Trophoblast cell (in vitro differentiated cells and primary cell): ENCODE measurements at regions not wholly inside any gene's neighbourhood (a gene's known extent, or its start where the extent isn't known, plus 50 kb on each side); places are given as distances from the start of the nearest gene placed in this dataset.

Experiments
- DNase-seq, 2 donors: peaks; one replicate each; pipeline ENCODE4 v3.0.0-alpha.2; 2016
- H2AFZ ChIP-seq: 2 replicates; pipeline ENCODE4 v1.6.1; 2013; ENCODE audit warnings: low read length, moderate library complexity, mild to moderate bottlenecking; ENCODE audit not compliant: insufficient read depth, poor library complexity
- H2AK5ac ChIP-seq: 2 replicates; pipeline ENCODE4 v1.6.1; 2013; ENCODE audit warnings: mild to moderate bottlenecking, low read length
- H2BK120ac ChIP-seq: 2 replicates; pipeline ENCODE4 v1.6.1; 2013; ENCODE audit warnings: low read length, mild to moderate bottlenecking, moderate library complexity; ENCODE audit not compliant: insufficient read depth, poor library complexity
- H2BK12ac ChIP-seq: 2 replicates; pipeline ENCODE4 v1.6.1; 2013; ENCODE audit warnings: mild to moderate bottlenecking, low read length, moderate library complexity
- H2BK5ac ChIP-seq: 2 replicates; pipeline ENCODE4 v1.6.1; 2013; ENCODE audit warnings: low read length, low read depth, moderate library complexity, mild to moderate bottlenecking; ENCODE audit not compliant: poor library complexity
- H3K14ac ChIP-seq: 2 replicates; pipeline ENCODE4 v1.6.1; 2013; ENCODE audit warnings: mild to moderate bottlenecking, low read length
- H3K18ac ChIP-seq: 2 replicates; pipeline ENCODE4 v1.6.1; 2013; ENCODE audit warnings: mild to moderate bottlenecking, low read length
- H3K23ac ChIP-seq: 2 replicates; pipeline ENCODE4 v1.6.1; 2013; ENCODE audit warnings: low read length
- H3K27ac ChIP-seq: 2 replicates; pipeline ENCODE4 v1.5.1; 2013; ENCODE audit warnings: low read depth, mild to moderate bottlenecking, inconsistent platforms, low read length, moderate library complexity
- H3K27me3 ChIP-seq: 2 replicates; pipeline ENCODE4 v1.6.1; 2013; ENCODE audit warnings: inconsistent platforms, mild to moderate bottlenecking, low read length, moderate library complexity; ENCODE audit not compliant: insufficient read depth
- H3K36me3 ChIP-seq, 2 experiments: 1 replicate in 1 of 2; 2 replicates in 1 of 2; pipeline ENCODE4 v1.6.1; 2013; ENCODE audit warnings: low read length in 2 of 2, mild to moderate bottlenecking in 2 of 2, moderate library complexity in 1 of 2; ENCODE audit not compliant: insufficient read depth in 2 of 2, control insufficient read depth in 1 of 2
- H3K4ac ChIP-seq: 2 replicates; pipeline ENCODE4 v1.6.1; 2013; ENCODE audit warnings: low read depth, mild to moderate bottlenecking, low read length, moderate library complexity
- H3K4me1 ChIP-seq, 2 experiments: 1 replicate in 1 of 2; 2 replicates in 1 of 2; pipeline ENCODE4 v1.6.1; 2013; ENCODE audit warnings: low read length in 2 of 2, mild to moderate bottlenecking in 2 of 2, moderate library complexity in 1 of 2; ENCODE audit not compliant: insufficient read depth in 2 of 2, control insufficient read depth in 1 of 2
- H3K4me2 ChIP-seq: 2 replicates; pipeline ENCODE4 v1.6.1; 2013; ENCODE audit warnings: inconsistent platforms, mild to moderate bottlenecking, low read length, moderate library complexity
- H3K4me3 ChIP-seq: 2 replicates; pipeline ENCODE4 v1.5.1; 2013; ENCODE audit warnings: mild to moderate bottlenecking, low read depth, low read length, inconsistent platforms
- H3K79me1 ChIP-seq: one replicate; pipeline ENCODE4 v1.6.1; 2013; ENCODE audit warnings: low read length
- H3K79me2 ChIP-seq: 2 replicates; pipeline ENCODE4 v1.6.1; 2013; ENCODE audit warnings: low read length, mild to moderate bottlenecking; ENCODE audit not compliant: control insufficient read depth, insufficient read depth, poor library complexity
- H3K9ac ChIP-seq: 2 replicates; pipeline ENCODE4 v1.6.1; 2013; ENCODE audit warnings: mild to moderate bottlenecking, low read length
- H3K9me3 ChIP-seq: 2 replicates; pipeline ENCODE4 v1.6.1; 2013; ENCODE audit warnings: low read depth, mild to moderate bottlenecking, control low read depth, inconsistent platforms, low read length; ENCODE audit not compliant: insufficient read depth
- H4K12ac ChIP-seq: 2 replicates; pipeline ENCODE4 v1.6.1; 2013; ENCODE audit warnings: low read depth, mild to moderate bottlenecking, low read length, moderate library complexity
- H4K8ac ChIP-seq: 2 replicates; pipeline ENCODE4 v1.6.1; 2013; ENCODE audit warnings: low read depth, mild to moderate bottlenecking, low read length, moderate library complexity
- H4K91ac ChIP-seq: one replicate; pipeline ENCODE4 v1.6.1; 2013; ENCODE audit warnings: low read depth, mild to moderate bottlenecking, low read length, moderate library complexity
- WGBS: extraction: QIAGEN DNeasy Blood & Tissue Kit; methylation state at CpG from one replicate; pipeline ENCODE4 v1.1.7; 2013; ENCODE audit warnings: missing lambda C conversion rate; ENCODE audit not compliant: insufficient read length, insufficient coverage; ENCODE audit errors: extremely low coverage; 5-methylcytosine and 5-hydroxymethylcytosine counted together

DNA sequence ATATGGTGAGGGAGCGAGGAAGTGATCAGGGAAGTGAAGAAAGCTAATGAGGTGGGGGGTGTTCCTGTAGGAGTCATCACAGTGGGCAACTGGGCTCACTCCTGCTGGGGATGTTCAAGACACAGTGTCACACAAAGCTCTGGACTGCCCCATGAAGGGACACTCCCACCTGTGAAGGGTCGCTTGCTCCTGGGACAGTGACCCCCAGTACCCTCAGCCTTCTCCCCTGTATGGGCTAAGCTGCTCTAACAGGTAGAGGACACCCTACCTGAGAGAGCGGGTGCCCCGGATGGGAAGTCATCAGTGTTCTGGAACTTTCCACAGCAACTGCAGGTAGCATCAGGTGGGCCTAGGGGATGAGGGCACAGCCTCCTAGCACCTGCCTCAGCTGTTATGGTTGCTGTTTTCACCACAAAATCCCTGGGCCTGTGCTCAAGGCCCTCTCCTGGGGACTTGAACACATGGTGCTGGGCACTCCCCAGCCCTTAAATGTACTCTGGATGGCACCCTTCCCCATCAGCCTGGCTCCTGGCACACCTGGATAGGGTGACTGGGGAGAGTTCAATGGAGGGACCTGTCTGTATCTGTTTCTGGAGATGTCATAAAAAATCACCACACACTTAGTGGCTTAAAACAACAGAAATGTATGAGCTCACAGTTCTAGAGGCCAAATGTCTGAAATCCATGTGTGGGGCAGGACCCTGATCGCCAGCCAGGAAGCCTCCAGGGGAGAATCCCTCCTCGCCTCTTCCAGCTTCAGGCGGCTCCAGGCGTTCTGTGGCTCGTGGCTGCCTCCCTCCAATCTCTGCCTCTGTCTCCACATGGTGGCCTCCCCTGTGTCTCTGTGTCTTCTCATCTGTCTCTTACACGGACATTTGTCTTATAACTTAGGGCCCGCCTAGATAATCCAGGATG, 104.0 kb upstream of the CDH5 start:
- Histone ChIP-seq H3K4me2 (no peak overlapping the region), H2BK12ac (no peak overlapping the region), H3K36me3 (no peaks in the 10 kb centered on the region), H3K14ac (no peak overlapping the region), H2BK5ac (no peak overlapping the region), H3K79me2 (no peaks in the 10 kb centered on the region), H3K4me3 (no peak overlapping the region), H3K18ac (no peak overlapping the region), H3K23ac (no peak overlapping the region), H4K12ac (no peak overlapping the region), H2AK5ac (no peak overlapping the region), H3K79me1 (no peaks in the 10 kb centered on the region), H2BK120ac (no peak overlapping the region), H3K27ac (no peak overlapping the region), H4K8ac (no peak overlapping the region), H3K4me1 (peaks cover 2 to 11% of the 10 kb centered on the region in 2 experiments), H3K4ac (no peak overlapping the region), H3K9ac (no peak overlapping the region), H2AFZ (no peak overlapping the region), H3K9me3 (no peaks in the 10 kb centered on the region), H3K27me3 (no peaks in the 10 kb centered on the region), H4K91ac (no peak overlapping the region)
- no peak for DNase-seq
- no CpG with 5 or more reads among the region's 11 CpGs for WGBS

DNA sequence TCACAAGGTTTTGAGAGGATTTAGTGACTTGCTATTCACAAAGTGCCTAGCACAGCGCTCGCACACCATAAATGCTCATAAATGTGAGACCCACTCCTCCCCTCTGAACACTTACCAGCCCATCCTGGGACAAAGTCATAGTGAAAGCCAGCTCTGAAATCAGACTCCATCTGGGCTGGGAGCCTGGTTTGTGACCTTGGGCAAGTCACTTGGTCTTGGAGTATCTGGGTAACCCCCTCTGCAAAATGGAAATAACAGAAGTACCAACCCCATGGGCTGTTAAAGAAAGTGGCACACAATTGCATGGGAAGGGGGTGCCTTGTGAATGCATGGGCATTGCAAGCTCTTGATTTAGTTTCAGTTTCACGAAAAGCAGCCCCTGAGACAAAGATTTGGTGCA, 104.7 kb upstream of the CDH5 start:
- H3K4me2 ChIP-seq: no peak overlapping the region
- H4K8ac ChIP-seq: no peak overlapping the region
- no peaks in the 10 kb centered on the region for H3K36me3 ChIP-seq
- H3K9ac ChIP-seq: no peak overlapping the region
- WGBS: no CpG with 5 or more reads among the region's 3 CpGs
- no peak overlapping the region for H3K4ac ChIP-seq
- no peaks in the 10 kb centered on the region for H3K9me3 ChIP-seq
- H2AFZ ChIP-seq: no peak overlapping the region
- no peak overlapping the region for H4K91ac ChIP-seq
- no peaks in the 10 kb centered on the region for H3K79me2 ChIP-seq
- H2BK120ac ChIP-seq: no peak overlapping the region
- H2BK5ac ChIP-seq: no peak overlapping the region
- H3K18ac ChIP-seq: no peak overlapping the region
- no peak overlapping the region for H4K12ac ChIP-seq
- no peak overlapping the region for H3K23ac ChIP-seq
- DNase-seq: no peak
- peaks cover 2 to 8% of the 10 kb centered on the region in 2 experiments for H3K4me1 ChIP-seq
- no peaks in the 10 kb centered on the region for H3K79me1 ChIP-seq
- no peak overlapping the region for H3K4me3 ChIP-seq
- no peak overlapping the region for H2BK12ac ChIP-seq
- no peak overlapping the region for H3K27ac ChIP-seq
- no peak overlapping the region for H3K14ac ChIP-seq
- no peak overlapping the region for H2AK5ac ChIP-seq
- H3K27me3 ChIP-seq: no peaks in the 10 kb centered on the region

DNA sequence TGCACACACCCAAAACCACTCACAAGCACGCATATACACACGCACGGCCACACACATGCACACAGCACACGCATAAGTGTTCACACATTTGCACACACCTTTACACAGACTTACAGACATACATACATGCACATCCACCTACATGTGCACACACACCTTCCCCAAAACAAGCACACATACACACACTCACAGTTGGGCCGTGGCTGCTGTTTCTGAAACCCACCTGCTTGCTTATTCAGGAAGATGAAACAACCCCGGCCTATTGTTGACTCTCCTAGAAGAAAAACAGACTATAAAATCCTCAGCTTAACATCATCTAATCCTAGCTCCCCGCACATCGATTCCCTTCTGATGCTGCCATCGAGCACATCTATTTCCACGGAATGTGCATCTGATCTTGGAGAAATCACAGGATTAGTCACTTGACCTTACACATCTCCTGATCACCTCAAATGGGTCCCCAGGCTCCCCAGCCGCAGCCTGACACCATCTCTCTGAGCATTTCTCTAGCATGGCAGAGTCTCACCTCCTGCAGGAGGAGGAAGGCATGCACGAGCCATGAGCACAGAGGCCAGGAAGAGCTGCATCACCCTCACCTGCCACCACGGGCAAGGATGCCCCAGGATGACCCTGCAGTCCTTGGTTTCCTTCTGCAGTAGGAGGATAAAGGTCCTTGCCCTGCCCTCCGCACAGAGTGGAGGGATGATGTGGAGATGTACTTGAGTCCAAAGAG, 105.8 kb upstream of the CDH5 start:
- Histone ChIP-seq H3K4me2 (no peak overlapping the region), H3K23ac (no peak overlapping the region), H3K4ac (no peak overlapping the region), H2BK5ac (no peak overlapping the region), H3K9ac (no peak overlapping the region), H3K9me3 (no peaks in the 10 kb centered on the region), H4K8ac (no peak overlapping the region), H2BK12ac (no peak overlapping the region), H3K4me1 (peaks cover 2 to 5% of the 10 kb centered on the region in 2 experiments), H3K27me3 (no peaks in the 10 kb centered on the region), H2AK5ac (no peak overlapping the region), H3K79me2 (no peaks in the 10 kb centered on the region), H4K12ac (no peak overlapping the region), H3K4me3 (peak overlapping the region; percentile 29), H3K79me1 (no peaks in the 10 kb centered on the region), H3K36me3 (no peaks in the 10 kb centered on the region), H2BK120ac (no peak overlapping the region), H3K27ac (no peak overlapping the region), H4K91ac (no peak overlapping the region), H2AFZ (no peak overlapping the region), H3K14ac (no peak overlapping the region), H3K18ac (no peak overlapping the region)
- WGBS: no CpG with 5 or more reads among the region's 14 CpGs
- DNase-seq: no peak

DNA sequence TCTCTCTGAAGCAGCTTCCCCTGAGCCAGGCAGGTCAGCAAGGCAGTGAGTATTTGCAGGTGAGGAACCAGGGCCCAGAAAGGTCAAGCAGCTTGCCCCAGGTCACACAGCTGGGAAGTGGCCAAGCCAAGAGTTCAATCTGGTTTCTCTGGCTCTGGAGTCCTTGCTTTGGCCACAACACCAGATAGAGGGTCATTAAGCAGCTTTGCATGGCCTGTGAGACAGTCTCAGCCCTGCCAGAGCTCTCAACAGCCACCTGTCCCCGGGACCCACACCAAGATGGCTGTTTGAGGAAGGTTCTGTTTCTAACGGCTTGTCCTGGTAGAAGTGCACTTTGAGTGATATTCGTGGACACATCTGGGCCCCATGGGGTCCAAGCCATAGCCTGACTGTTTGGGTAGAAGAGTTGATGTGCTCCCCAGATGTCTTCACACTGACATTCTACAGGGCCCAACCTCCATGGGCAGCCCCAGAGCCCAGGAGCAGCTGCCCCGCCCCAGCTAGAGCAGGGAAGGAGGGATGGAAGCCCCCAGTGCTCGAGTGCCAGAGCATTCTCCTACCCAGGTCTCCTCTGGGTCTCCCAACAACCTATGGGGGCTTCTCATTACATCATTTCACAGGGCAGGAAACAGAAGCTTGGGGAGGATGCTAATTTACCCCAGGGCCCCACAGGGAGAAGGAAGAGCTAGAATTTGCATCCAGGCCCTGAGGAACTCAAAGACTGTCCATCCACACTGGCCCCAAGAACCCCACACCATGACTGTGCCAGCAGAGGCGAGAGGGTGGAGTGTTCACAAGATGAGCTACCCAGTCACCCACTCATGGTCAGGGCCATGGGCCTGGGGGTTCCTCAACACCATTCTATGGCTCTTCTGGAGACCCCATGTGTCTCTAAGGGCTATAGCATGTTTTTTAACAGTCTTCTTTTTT, 107.3 kb upstream of the CDH5 start:
- no peaks in the 10 kb centered on the region for H3K79me2 ChIP-seq
- H2AK5ac ChIP-seq: no peak overlapping the region
- H3K18ac ChIP-seq: no peak overlapping the region
- no peak overlapping the region for H3K4me2 ChIP-seq
- no peak overlapping the region for H3K9ac ChIP-seq
- no peaks in the 10 kb centered on the region for H3K27me3 ChIP-seq
- H2BK5ac ChIP-seq: no peak overlapping the region
- no peak overlapping the region for H3K14ac ChIP-seq
- H3K4ac ChIP-seq: no peak overlapping the region
- no peak for DNase-seq
- no peak overlapping the region for H3K27ac ChIP-seq
- no peaks in the 10 kb centered on the region for H3K79me1 ChIP-seq
- no peak overlapping the region for H2BK120ac ChIP-seq
- no peaks in the 10 kb centered on the region for H3K9me3 ChIP-seq
- H3K23ac ChIP-seq: no peak overlapping the region
- no peak overlapping the region for H4K12ac ChIP-seq
- H2BK12ac ChIP-seq: no peak overlapping the region
- no peak overlapping the region for H3K4me3 ChIP-seq
- H2AFZ ChIP-seq: no peak overlapping the region
- no peak overlapping the region for H4K8ac ChIP-seq
- H3K36me3 ChIP-seq: no peaks in the 10 kb centered on the region
- H4K91ac ChIP-seq: no peak overlapping the region
- peaks cover 2 to 5% of the 10 kb centered on the region in 2 experiments for H3K4me1 ChIP-seq
- WGBS: no CpG with 5 or more reads among the region's 6 CpGs
